A673 (cell line): ENCODE measurements at regions not wholly inside any gene's neighbourhood (a gene's known extent, or its start where the extent isn't known, plus 50 kb on each side); places are given as distances from the start of the nearest gene placed in this dataset.

Source experiments
- BruUV-seq: library from RNA; stranded (reverse); fragments of 400-500 nt; replicated peaks from 2 replicates; lab custom pipeline; 2021; lab: Mats Ljungman, UMichigan
- CTCF ChIA-PET: fragments of 300-600 bp; sonication (Branson Sonifier 250); formaldehyde crosslinking; loops from one replicate; lab custom pipeline; 2022; ENCODE audit warnings: antibody characterized with exemption; lab: Charles Lee
- POLR2A ChIA-PET: fragments of 300-600 bp; sonication (Branson Sonifier 250); formaldehyde crosslinking; loops from one replicate; lab custom pipeline; 2022; ENCODE audit warnings: antibody characterized with exemption; ENCODE audit not compliant: low non-redundant PET; lab: Charles Lee
- DNase-seq: peaks from one replicate; pipeline ENCODE4 v3.0.0-alpha.2; 2015; ENCODE audit warnings: low spot score
- H3K27ac ChIP-seq: fragments of 200-600 bp; sonication (generic); 2 replicates; pipeline ENCODE4 v1.5.1; 2016; ENCODE audit warnings: mixed run types, low read depth, mild to moderate bottlenecking, mixed read lengths, antibody characterized with exemption, low read length; ENCODE audit not compliant: poor library complexity, severe bottlenecking
- H3K27me3 ChIP-seq: fragments of 200-600 bp; sonication (generic); replicated peaks from 2 replicates; pipeline ENCODE4 v1.6.1; 2017; ENCODE audit warnings: mixed run types, low read depth, mild to moderate bottlenecking, mixed read lengths, antibody characterized with exemption, low read length; ENCODE audit not compliant: insufficient read depth, poor library complexity
- H3K36me3 ChIP-seq: fragments of 200-600 bp; sonication (generic); 2 replicates; pipeline ENCODE4 v1.6.1; 2016; ENCODE audit warnings: mixed run types, mild to moderate bottlenecking, mixed read lengths, antibody characterized with exemption, low read length; ENCODE audit not compliant: insufficient read depth, poor library complexity, severe bottlenecking
- H3K4me1 ChIP-seq: fragments of 200-600 bp; sonication (generic); 2 replicates; pipeline ENCODE4 v1.6.1; 2017; ENCODE audit warnings: mixed run types, mild to moderate bottlenecking, mixed read lengths, antibody characterized with exemption, low read length; ENCODE audit not compliant: insufficient read depth, poor library complexity, severe bottlenecking
- H3K4me3 ChIP-seq: fragments of 200-600 bp; sonication (generic); 2 replicates; pipeline ENCODE4 v1.5.1; 2016; ENCODE audit warnings: low read depth, mixed run types, mild to moderate bottlenecking, mixed read lengths, low read length; ENCODE audit not compliant: poor library complexity, severe bottlenecking
- H3K9me3 ChIP-seq: fragments of 200-600 bp; sonication (generic); 2 replicates; pipeline ENCODE4 v1.6.1; 2016; ENCODE audit warnings: mixed run types, low read depth, mild to moderate bottlenecking, mixed read lengths, antibody characterized with exemption, low read length; ENCODE audit not compliant: poor library complexity, severe bottlenecking
- EZH2 ChIP-seq: fragments of 200-600 bp; sonication (generic); IDR thresholded peaks from 2 replicates; pipeline ENCODE4 v1.6.1; 2017; ENCODE audit warnings: borderline replicate concordance, low read depth, mild to moderate bottlenecking, mixed read lengths, antibody characterized with exemption, low read length; ENCODE audit not compliant: poor library complexity, severe bottlenecking
- intact Hi-C: fragments of 100-400 bp; cut with micrococcal nuclease; formaldehyde crosslinking; loops from one replicate; pipeline ENCODE4 v1.10.0; 2022; ENCODE audit not compliant: unreplicated experiment
- TF ChIP-seq, protein P1 (sequence below): fragments of 300-800, 200-600 bp; sonication (generic); conservative IDR thresholded peaks from 2 replicates; pipeline ENCODE4 v1.5.1; 2017; ENCODE audit warnings: low read depth, mild to moderate bottlenecking, antibody characterized with exemption, low read length, moderate library complexity, mixed read lengths

DNA sequence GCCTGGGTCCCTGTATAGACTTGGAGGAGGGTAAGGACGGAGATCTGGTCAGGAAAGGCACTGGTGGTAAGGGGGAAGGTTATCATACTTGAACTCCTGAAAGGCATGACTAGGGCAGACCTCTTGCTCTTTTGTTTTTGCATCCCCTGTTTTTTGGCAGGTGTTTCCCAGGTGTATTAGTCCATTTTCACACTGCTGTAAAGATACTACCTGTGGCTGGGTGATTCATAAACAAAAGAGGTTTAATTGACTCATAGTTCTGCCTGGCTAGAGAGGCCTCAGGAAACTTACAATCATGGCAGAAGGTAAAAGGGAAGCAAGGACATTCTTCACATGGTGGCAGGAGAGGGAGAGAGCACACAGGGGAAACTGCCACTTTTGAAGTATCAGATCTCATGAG is 57.2 kb upstream of the APOBEC4 start:
- Histone ChIP-seq H3K27ac (no peak overlapping the region), H3K27me3 (no peaks in the 10 kb centered on the region), H3K36me3 (no peaks in the 10 kb centered on the region), H3K9me3 (no peaks in the 10 kb centered on the region), H3K4me3 (no peak overlapping the region), H3K4me1 (peaks cover 22% of the 10 kb centered on the region)
- ChIA-PET POLR2A (no interaction called here), CTCF (interaction anchor here (1.0 kb wide), 1 partner anchor 25 kb away, joined by 6 read pairs; no protein-coding TSS in a partner anchor)
- BruUV-seq: no TSS peak
- intact Hi-C loops: no loop called here
- TF ChIP-seq, protein P1, sequence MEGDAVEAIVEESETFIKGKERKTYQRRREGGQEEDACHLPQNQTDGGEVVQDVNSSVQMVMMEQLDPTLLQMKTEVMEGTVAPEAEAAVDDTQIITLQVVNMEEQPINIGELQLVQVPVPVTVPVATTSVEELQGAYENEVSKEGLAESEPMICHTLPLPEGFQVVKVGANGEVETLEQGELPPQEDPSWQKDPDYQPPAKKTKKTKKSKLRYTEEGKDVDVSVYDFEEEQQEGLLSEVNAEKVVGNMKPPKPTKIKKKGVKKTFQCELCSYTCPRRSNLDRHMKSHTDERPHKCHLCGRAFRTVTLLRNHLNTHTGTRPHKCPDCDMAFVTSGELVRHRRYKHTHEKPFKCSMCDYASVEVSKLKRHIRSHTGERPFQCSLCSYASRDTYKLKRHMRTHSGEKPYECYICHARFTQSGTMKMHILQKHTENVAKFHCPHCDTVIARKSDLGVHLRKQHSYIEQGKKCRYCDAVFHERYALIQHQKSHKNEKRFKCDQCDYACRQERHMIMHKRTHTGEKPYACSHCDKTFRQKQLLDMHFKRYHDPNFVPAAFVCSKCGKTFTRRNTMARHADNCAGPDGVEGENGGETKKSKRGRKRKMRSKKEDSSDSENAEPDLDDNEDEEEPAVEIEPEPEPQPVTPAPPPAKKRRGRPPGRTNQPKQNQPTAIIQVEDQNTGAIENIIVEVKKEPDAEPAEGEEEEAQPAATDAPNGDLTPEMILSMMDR: no peak
- TF ChIP-seq EZH2: no peak
- DNase-seq: no peak

DNA sequence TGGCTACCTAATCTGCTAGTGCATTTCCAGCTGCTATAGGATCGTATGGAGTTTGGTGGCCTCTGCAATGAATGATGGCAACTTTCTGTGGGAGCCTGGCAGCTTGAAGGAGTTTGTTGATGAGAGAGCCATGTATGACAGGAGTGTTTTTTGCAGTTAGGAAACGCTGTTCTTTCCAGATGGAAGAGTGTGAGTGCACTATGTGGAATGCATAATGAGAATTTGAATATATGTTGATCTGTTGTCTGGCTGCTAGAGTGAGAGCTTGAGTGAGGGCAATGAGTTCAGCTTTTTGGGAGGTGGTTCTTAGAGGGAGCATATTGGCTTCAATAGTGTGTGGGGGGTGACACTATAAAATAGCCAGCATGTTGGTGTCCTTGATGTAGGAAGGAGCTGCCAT is 51.0 kb upstream of the APOBEC4 start:
- ChIA-PET CTCF (no interaction called here), POLR2A (no interaction called here)
- DNase-seq: no peak
- Histone ChIP-seq H3K4me3 (no peak overlapping the region), H3K27ac (no peak overlapping the region), H3K27me3 (no peaks in the 10 kb centered on the region), H3K36me3 (no peaks in the 10 kb centered on the region), H3K9me3 (no peaks in the 10 kb centered on the region), H3K4me1 (no peaks in the 10 kb centered on the region)
- intact Hi-C loops: no loop called here
- no TSS peak for BruUV-seq
- TF ChIP-seq, protein P1: no peak
- TF ChIP-seq EZH2: no peak
